Osteoblast (primary cell): ENCODE measurements at regions not wholly inside any gene's neighbourhood (a gene's known extent, or its start where the extent isn't known, plus 50 kb on each side); places are given as distances from the start of the nearest gene placed in this dataset.

ENCODE experiments used
- DNase-seq: peaks from one replicate; pipeline ENCODE4 v3.0.0; 2011; ENCODE audit warnings: low spot score, mixed read lengths; ENCODE audit not compliant: insufficient read length; ENCODE audit errors: missing footprints
- H2AFZ ChIP-seq: 2 replicates; pipeline ENCODE4 v1.6.0; 2011; ENCODE audit warnings: mild to moderate bottlenecking, low read length
- H3K27ac ChIP-seq: 2 replicates; pipeline ENCODE4 v1.5.1; 2011; ENCODE audit warnings: mild to moderate bottlenecking, low read depth, low read length, moderate library complexity
- H3K27me3 ChIP-seq: 2 replicates; pipeline ENCODE4 v1.6.0; 2012; ENCODE audit warnings: mild to moderate bottlenecking, control low read depth, inconsistent platforms, low read length, moderate library complexity; ENCODE audit not compliant: insufficient read depth
- H3K36me3 ChIP-seq: 2 replicates; pipeline ENCODE4 v1.5.1; 2011; ENCODE audit warnings: mild to moderate bottlenecking, low read length, control low read depth, moderate library complexity; ENCODE audit not compliant: insufficient read depth
- H3K4me1 ChIP-seq: 2 replicates; pipeline ENCODE4 v1.5.1; 2011; ENCODE audit warnings: mild to moderate bottlenecking, low read length, control low read depth, moderate library complexity; ENCODE audit not compliant: insufficient read depth
- H3K4me2 ChIP-seq: 2 replicates; pipeline ENCODE4 v1.6.0; 2011; ENCODE audit warnings: mild to moderate bottlenecking, low read length; ENCODE audit not compliant: insufficient read depth
- H3K4me3 ChIP-seq: fragments of 200-600 bp; sonication (generic); 3 replicates; pipeline ENCODE4 v1.5.1; 2012; ENCODE audit warnings: mild to moderate bottlenecking, low read length, inconsistent platforms; ENCODE audit not compliant: insufficient read depth
- H3K79me2 ChIP-seq: 2 replicates; pipeline ENCODE4 v1.6.0; 2012; ENCODE audit warnings: mild to moderate bottlenecking, low read length, control low read depth, inconsistent platforms; ENCODE audit not compliant: insufficient read depth
- H3K9me3 ChIP-seq: 2 replicates; pipeline ENCODE4 v1.5.1; 2011; ENCODE audit warnings: low read depth, low read length, control low read depth
- H4K20me1 ChIP-seq: 2 replicates; pipeline ENCODE4 v1.6.0; 2012; ENCODE audit warnings: mild to moderate bottlenecking, low read length, control low read depth; ENCODE audit not compliant: insufficient read depth
- TF ChIP-seq, protein P1 (sequence below): IDR thresholded peaks from 2 replicates; pipeline ENCODE4 v1.5.1; 2011; ENCODE audit warnings: mild to moderate bottlenecking, low read depth, low read length, moderate library complexity; ENCODE audit errors: extremely low read depth

- DNase-seq = no peak
- no peaks in the 10 kb centered on the region for H3K27me3 ChIP-seq
- no peaks in the 10 kb centered on the region for H3K9me3 ChIP-seq
- no peak overlapping the region for H2AFZ ChIP-seq
- H3K79me2 ChIP-seq = no peaks in the 10 kb centered on the region
- TF ChIP-seq, protein P1, sequence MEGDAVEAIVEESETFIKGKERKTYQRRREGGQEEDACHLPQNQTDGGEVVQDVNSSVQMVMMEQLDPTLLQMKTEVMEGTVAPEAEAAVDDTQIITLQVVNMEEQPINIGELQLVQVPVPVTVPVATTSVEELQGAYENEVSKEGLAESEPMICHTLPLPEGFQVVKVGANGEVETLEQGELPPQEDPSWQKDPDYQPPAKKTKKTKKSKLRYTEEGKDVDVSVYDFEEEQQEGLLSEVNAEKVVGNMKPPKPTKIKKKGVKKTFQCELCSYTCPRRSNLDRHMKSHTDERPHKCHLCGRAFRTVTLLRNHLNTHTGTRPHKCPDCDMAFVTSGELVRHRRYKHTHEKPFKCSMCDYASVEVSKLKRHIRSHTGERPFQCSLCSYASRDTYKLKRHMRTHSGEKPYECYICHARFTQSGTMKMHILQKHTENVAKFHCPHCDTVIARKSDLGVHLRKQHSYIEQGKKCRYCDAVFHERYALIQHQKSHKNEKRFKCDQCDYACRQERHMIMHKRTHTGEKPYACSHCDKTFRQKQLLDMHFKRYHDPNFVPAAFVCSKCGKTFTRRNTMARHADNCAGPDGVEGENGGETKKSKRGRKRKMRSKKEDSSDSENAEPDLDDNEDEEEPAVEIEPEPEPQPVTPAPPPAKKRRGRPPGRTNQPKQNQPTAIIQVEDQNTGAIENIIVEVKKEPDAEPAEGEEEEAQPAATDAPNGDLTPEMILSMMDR = no peak
- H3K36me3 ChIP-seq = no peaks in the 10 kb centered on the region
- no peak overlapping the region for H3K4me2 ChIP-seq
- no peak overlapping the region for H3K4me3 ChIP-seq
- no peaks in the 10 kb centered on the region for H3K4me1 ChIP-seq
- H4K20me1 ChIP-seq = no peaks in the 10 kb centered on the region
- no peak overlapping the region for H3K27ac ChIP-seq
Measured at GRCh38 chr22:49332691-49333090, 495.0 kb downstream of the BRD1 start.

GRCh38 chr22:49331878-49332277, 495.8 kb downstream of the BRD1 start:
- no peaks in the 10 kb centered on the region for H3K27me3 ChIP-seq
- H2AFZ ChIP-seq = no peak overlapping the region
- H4K20me1 ChIP-seq = no peaks in the 10 kb centered on the region
- H3K4me3 ChIP-seq = no peak overlapping the region
- no peak overlapping the region for H3K27ac ChIP-seq
- TF ChIP-seq, protein P1 = no peak
- no peak overlapping the region for H3K4me2 ChIP-seq
- H3K36me3 ChIP-seq = no peaks in the 10 kb centered on the region
- no peaks in the 10 kb centered on the region for H3K79me2 ChIP-seq
- DNase-seq = no peak
- H3K4me1 ChIP-seq = no peaks in the 10 kb centered on the region
- no peaks in the 10 kb centered on the region for H3K9me3 ChIP-seq

DNA sequence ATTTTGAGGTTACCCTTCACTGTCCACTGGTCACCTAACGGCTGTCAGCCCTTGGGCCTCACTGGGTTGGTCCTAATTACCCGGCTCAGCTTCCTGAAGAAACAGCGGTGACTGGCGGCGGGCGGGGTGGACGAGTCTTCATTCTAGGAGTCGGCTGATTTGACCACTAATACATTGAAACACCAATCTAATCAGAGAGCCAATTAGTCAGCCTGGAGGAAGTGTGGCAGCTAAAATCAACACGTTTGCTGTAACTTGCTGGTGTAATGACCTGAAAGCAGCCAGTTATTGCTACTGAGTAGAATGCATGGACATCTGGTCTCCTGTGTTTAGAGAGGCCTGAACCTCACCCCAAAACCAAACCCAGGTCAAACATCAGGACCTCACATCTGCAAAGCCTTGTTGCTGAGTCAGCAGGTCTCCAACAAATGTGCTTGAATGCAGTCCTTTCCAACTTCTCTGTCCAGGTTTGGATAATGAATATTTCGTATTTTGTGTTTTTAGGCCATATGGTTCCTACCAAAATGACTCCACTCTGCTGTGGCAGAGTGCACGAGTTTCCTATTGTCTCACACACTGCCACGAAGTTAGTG, 496.4 kb downstream of the BRD1 start:
- Histone ChIP-seq H3K27ac (no peak overlapping the region), H2AFZ (no peak overlapping the region), H4K20me1 (no peaks in the 10 kb centered on the region), H3K4me2 (no peak overlapping the region), H3K79me2 (no peaks in the 10 kb centered on the region), H3K4me3 (no peak overlapping the region), H3K9me3 (no peaks in the 10 kb centered on the region), H3K36me3 (no peaks in the 10 kb centered on the region), H3K4me1 (no peaks in the 10 kb centered on the region), H3K27me3 (no peaks in the 10 kb centered on the region)
- TF ChIP-seq, protein P1 = no peak
- DNase-seq = peak; percentile 35

DNA sequence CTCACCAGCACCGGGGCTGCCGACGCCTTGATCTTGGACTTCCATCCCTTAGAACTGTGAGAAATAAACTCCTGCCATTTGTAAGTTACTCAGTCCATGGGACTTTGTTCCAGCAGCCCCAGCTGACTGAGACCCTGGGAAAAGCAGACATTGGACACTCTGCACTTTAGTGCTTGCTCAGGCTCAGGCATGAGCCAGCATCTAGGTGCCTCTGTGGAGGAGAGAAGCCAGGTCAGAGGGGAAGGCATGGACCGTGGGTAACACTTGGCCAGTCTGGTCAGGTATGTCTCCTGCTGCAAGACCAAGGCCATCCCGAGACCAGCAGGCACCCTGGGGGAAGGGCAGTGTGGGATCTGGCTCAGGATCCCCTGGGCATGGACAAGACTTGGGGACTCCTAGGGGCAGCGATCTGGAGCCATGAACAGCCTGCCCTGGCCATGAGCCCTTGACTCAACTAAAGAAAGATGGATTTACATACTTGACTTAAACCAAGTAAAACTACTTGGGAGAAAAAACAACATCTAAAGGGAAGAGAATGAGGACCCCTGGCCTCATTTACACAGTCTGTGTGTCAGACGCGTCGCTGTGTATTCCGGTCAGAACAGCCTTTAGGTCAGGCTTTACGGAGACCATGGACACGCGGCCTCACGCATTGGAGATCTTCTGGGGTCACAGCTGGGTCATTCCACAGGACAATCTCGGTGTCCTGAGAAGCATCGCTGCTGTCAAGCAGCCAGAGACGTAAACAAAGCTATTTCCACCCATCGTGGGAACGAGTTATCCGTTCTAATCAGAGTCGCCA, 497.1 kb downstream of the BRD1 start:
- H3K4me2 ChIP-seq = no peak overlapping the region
- H4K20me1 ChIP-seq = no peaks in the 10 kb centered on the region
- TF ChIP-seq, protein P1 = no peak
- no peaks in the 10 kb centered on the region for H3K36me3 ChIP-seq
- no peaks in the 10 kb centered on the region for H3K79me2 ChIP-seq
- H3K9me3 ChIP-seq = no peaks in the 10 kb centered on the region
- no peak overlapping the region for H3K27ac ChIP-seq
- no peak overlapping the region for H3K4me3 ChIP-seq
- no peaks in the 10 kb centered on the region for H3K4me1 ChIP-seq
- DNase-seq = peak; percentile 81
- no peak overlapping the region for H2AFZ ChIP-seq
- H3K27me3 ChIP-seq = no peaks in the 10 kb centered on the region
